ENCODE measurements at regions not wholly inside any gene's neighbourhood (a gene's known extent, or its start where the extent isn't known, plus 50 kb on each side); places are given as distances from the start of the nearest gene placed in this dataset.

DNA sequence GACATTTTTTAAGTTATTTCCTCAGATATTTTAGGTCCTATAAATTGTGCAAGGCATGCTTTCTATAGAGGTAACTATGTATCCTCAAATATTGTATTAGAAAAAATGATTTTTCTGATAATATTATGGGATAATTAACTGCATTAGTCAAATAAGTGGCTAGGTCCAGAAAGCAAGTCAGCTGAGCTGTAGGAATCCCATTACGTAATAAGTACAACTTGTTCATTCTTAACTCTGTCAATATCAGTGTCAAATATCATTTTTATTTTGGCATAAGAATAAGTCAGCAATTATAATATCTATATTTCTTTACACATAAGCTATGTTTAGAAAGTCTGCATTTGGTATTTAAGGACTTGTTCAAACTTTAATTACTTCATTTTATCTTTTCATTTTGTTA, 830.9 kb upstream of the GJE1 start:
- Mint-ChIP-seq H3K9me3 (no peaks in the 10 kb centered on the region), H3K36me3 (no peaks in the 10 kb centered on the region), H3K27ac (no peak overlapping the region), H3K4me1 (no peaks in the 10 kb centered on the region), H3K4me3 (no peak overlapping the region)
- ATAC-seq: no peak
- no peak for DNase-seq (ENCODE audit: low spot score in 2 of 2)

DNA sequence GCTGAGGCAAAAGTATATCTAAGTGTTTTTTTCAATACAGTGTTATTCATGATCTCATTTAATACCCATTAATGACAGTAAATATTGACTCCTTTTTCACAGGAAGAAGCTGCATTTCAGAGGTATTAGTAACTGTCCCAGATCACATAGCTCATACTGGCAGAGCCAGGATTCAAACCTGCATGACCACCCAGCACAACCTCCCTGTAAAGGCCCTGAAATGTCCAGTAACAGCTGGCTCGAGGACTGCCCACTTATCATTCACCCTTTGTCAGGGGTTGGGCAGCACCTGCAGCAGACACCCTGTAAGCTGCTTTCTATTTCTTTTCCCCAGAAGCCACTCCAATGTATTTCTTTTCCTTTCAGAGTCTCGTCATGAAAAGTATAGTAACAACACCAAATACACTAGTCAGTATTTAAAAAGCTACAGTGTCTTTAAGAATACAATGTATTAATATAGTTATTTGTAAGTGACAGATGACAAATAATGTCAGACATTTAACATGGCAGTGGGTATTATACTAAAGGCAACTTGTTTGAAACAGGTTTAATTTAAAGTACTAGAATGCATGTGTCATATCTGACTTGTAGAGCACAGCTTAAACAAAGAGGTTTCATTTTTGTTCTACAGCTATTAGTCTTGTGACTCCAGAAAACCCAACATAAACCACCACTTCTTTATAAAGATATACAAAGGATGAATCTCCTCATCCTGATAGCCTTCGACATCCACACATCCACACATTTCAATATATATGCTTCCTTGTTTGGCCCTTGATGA, 841.6 kb upstream of the GJE1 start:
- no peak overlapping the region for H3K4me3 Mint-ChIP-seq
- no peaks in the 10 kb centered on the region for H3K36me3 Mint-ChIP-seq
- DNase-seq (ENCODE audit: low spot score in 2 of 2) (no peak), ATAC-seq (no peak)
- peaks cover 5% of the 10 kb centered on the region for H3K9me3 Mint-ChIP-seq
- no peaks in the 10 kb centered on the region for H3K4me1 Mint-ChIP-seq
- no peak overlapping the region for H3K27ac Mint-ChIP-seq

- no peak for DNase-seq (ENCODE audit: low spot score in 2 of 2)
- ATAC-seq: peak; percentile 16
- Mint-ChIP-seq H3K4me3 (no peak overlapping the region), H3K27ac (no peak overlapping the region), H3K4me1 (no peaks in the 10 kb centered on the region), H3K36me3 (no peaks in the 10 kb centered on the region), H3K9me3 (peaks cover 5% of the 10 kb centered on the region)
Observed at GRCh38 chr6:141288947-141289346, 843.8 kb upstream of the GJE1 start.

DNA sequence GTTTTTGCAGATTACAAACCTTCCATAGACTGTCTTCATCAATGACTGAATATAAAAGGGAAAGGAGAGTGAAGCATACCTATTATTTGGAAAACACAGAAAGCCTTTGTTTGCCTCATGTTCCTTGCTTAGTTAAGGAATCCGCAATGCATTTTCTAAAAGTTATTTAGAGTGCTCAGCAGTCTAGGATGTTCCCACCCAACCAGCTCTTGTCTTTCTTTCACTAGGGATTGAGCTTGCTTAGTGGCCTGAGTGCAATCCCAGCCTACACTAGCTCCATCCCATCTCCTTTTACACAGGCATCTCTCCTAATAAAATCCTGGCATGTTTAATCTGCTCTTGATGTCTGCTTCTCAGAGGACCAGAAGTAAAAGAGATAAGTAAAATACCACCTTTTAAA, 850.5 kb upstream of the GJE1 start:
- ATAC-seq (no peak), DNase-seq (ENCODE audit: low spot score in 2 of 2) (no peak)
- Mint-ChIP-seq H3K27ac (no peak overlapping the region), H3K36me3 (no peaks in the 10 kb centered on the region), H3K4me3 (no peak overlapping the region), H3K9me3 (no peaks in the 10 kb centered on the region), H3K4me1 (no peaks in the 10 kb centered on the region)

DNA sequence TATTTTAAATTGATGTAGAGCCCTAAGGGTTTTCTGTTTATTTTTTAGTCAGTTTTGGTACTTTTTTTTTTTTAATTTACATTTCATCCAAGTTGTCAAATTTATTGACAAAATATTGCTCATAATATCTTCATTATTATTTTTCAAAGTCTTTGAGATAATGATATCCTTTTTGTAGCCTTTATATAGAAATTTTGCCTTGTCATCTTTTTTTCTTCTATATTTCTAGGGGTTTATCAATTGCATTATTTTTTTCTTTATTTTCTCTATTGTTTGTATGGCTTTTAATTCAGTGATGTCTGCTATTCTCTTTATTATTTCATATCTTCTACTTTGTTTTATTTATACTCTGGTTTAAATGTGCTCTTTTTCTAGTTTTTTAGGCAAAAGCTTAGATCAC, 863.0 kb upstream of the GJE1 start:
- H3K4me1 Mint-ChIP-seq: no peaks in the 10 kb centered on the region
- H3K27ac Mint-ChIP-seq: no peak overlapping the region
- ATAC-seq (no peak), DNase-seq (ENCODE audit: low spot score in 2 of 2) (no peak)
- no peak overlapping the region for H3K4me3 Mint-ChIP-seq
- no peaks in the 10 kb centered on the region for H3K9me3 Mint-ChIP-seq
- no peaks in the 10 kb centered on the region for H3K36me3 Mint-ChIP-seq

- Mint-ChIP-seq H3K36me3 (no peaks in the 10 kb centered on the region), H3K4me1 (no peaks in the 10 kb centered on the region), H3K9me3 (no peaks in the 10 kb centered on the region), H3K27ac (no peak overlapping the region), H3K4me3 (no peak overlapping the region)
- ATAC-seq (peak; percentile 45), DNase-seq (ENCODE audit: low spot score in 2 of 2) (no peak)
Observed at GRCh38 chr6:141267420-141267819, 865.3 kb upstream of the GJE1 start.

- no peak for DNase-seq (ENCODE audit: low spot score in 2 of 2)
- H3K9me3 Mint-ChIP-seq: no peaks in the 10 kb centered on the region
- no peaks in the 10 kb centered on the region for H3K4me1 Mint-ChIP-seq
- H3K27ac Mint-ChIP-seq: no peak overlapping the region
- no peak for ATAC-seq
- H3K36me3 Mint-ChIP-seq: no peaks in the 10 kb centered on the region
- no peak overlapping the region for H3K4me3 Mint-ChIP-seq
Observed at GRCh38 chr6:141265756-141266623, 866.7 kb upstream of the GJE1 start.

- no peak overlapping the region for H3K4me3 Mint-ChIP-seq
- no peak overlapping the region for H3K27ac Mint-ChIP-seq
- DNase-seq (ENCODE audit: low spot score in 2 of 2) (no peak), ATAC-seq (peak; percentile 41)
- H3K36me3 Mint-ChIP-seq: no peaks in the 10 kb centered on the region
- no peaks in the 10 kb centered on the region for H3K4me1 Mint-ChIP-seq
- H3K9me3 Mint-ChIP-seq: no peaks in the 10 kb centered on the region
Observed at GRCh38 chr6:141264101-141264500, 868.6 kb upstream of the GJE1 start.

DNA sequence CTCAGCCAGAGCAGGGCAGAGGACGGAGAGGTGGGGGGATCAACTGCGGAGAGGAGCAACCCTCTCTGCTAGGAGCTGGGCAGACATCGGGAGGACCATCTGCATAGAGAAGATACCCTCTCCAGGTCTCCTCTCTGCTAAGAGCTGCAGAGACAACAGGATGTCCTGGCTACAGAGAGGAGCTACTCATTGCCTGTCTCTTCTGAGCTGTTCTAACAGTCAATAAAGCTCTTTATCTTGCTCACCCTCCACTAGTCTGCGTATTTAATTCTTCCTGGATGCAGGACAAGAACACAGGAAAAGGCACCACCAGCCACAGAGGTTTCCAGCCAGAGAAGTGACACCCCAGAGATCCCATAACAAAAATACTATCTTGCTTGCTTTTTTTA, 871.1 kb upstream of the GJE1 start:
- H3K4me3 Mint-ChIP-seq: no peak overlapping the region
- DNase-seq (ENCODE audit: low spot score in 2 of 2) (no peak), ATAC-seq (no peak)
- H3K4me1 Mint-ChIP-seq: no peaks in the 10 kb centered on the region
- no peak overlapping the region for H3K27ac Mint-ChIP-seq
- H3K9me3 Mint-ChIP-seq: no peaks in the 10 kb centered on the region
- no peaks in the 10 kb centered on the region for H3K36me3 Mint-ChIP-seq

DNA sequence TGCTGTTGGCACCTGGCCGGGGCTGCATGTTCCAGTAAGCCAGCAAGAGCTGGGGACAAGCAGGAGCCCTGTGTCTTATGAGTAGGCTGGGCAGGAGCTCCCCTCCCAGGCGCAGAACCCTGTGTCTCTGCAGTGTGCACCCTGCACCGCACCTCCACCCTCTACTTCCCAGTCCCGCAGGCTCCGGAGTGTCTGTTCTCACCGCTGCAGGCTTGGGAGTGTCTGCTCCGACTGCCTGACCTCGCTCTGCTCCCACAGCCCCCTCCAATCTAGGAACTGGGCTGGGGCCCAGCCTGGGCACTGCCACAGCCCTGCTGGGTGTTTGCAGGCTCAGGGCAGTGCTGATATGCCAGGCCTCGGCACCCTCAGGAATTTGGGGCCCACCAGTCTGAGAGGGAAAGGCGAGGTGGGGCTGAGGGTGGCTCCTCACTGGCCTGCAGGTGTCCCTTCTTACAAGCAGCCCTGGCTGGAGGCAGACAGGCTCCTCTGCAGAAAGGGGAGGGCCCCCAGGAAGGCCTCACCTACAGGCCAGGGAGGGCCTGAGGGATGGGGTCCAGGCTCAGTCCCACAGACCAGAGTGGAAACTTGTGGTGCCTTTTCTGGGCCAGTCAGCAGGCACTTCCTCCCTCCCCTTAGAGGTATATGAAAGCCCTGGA, 871.6 kb upstream of the GJE1 start:
- ATAC-seq (peak; percentile 55), DNase-seq (ENCODE audit: low spot score in 2 of 2) (no peak)
- H3K4me1 Mint-ChIP-seq: no peaks in the 10 kb centered on the region
- no peaks in the 10 kb centered on the region for H3K9me3 Mint-ChIP-seq
- no peaks in the 10 kb centered on the region for H3K36me3 Mint-ChIP-seq
- H3K4me3 Mint-ChIP-seq: no peak overlapping the region
- H3K27ac Mint-ChIP-seq: no peak overlapping the region

- ATAC-seq (peak; percentile 40), DNase-seq (ENCODE audit: low spot score in 2 of 2) (no peak)
- H3K27ac Mint-ChIP-seq: no peak overlapping the region
- H3K36me3 Mint-ChIP-seq: no peaks in the 10 kb centered on the region
- no peaks in the 10 kb centered on the region for H3K4me1 Mint-ChIP-seq
- H3K4me3 Mint-ChIP-seq: no peak overlapping the region
- H3K9me3 Mint-ChIP-seq: no peaks in the 10 kb centered on the region
Observed at GRCh38 chr6:141260627-141261015, 872.1 kb upstream of the GJE1 start.

GRCh38 chr6:141259807-141260206, 872.9 kb upstream of the GJE1 start:
- Mint-ChIP-seq H3K36me3 (no peaks in the 10 kb centered on the region), H3K9me3 (no peaks in the 10 kb centered on the region), H3K4me1 (no peaks in the 10 kb centered on the region), H3K4me3 (no peak overlapping the region), H3K27ac (no peak overlapping the region)
- DNase-seq (ENCODE audit: low spot score in 2 of 2): no peak
- no peak for ATAC-seq

- Mint-ChIP-seq H3K4me3 (no peak overlapping the region), H3K9me3 (no peaks in the 10 kb centered on the region), H3K4me1 (no peaks in the 10 kb centered on the region), H3K27ac (no peak overlapping the region), H3K36me3 (no peaks in the 10 kb centered on the region)
- ATAC-seq: no peak
- DNase-seq (ENCODE audit: low spot score in 2 of 2): no peak
Observed at GRCh38 chr6:141259091-141259490, 873.6 kb upstream of the GJE1 start.

DNA sequence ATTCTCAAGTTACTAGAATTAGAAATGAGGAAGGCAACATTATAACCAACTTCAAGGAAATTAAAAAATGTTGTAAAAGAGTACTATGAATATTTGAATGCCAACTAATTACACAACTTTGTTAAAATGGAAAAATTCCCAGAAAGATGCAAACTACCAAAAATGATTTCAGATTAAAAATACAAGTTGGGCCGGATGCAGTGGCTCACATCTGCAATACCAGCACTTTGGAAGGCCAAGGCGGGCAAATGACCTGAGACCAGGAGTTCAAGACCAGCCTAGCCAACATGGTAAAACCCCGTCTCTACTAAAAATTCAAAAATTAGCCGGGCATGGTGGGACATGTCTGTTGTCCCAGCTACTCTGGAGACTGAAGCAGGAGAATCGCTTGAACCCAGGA, 874.2 kb upstream of the GJE1 start:
- no peaks in the 10 kb centered on the region for H3K36me3 Mint-ChIP-seq
- H3K9me3 Mint-ChIP-seq: no peaks in the 10 kb centered on the region
- no peaks in the 10 kb centered on the region for H3K4me1 Mint-ChIP-seq
- H3K4me3 Mint-ChIP-seq: no peak overlapping the region
- no peak overlapping the region for H3K27ac Mint-ChIP-seq
- DNase-seq (ENCODE audit: low spot score in 2 of 2): no peak
- no peak for ATAC-seq

GRCh38 chr6:141254336-141254735, 878.4 kb upstream of the GJE1 start:
- H3K27ac Mint-ChIP-seq: no peak overlapping the region
- no peak overlapping the region for H3K4me3 Mint-ChIP-seq
- no peak for ATAC-seq
- no peaks in the 10 kb centered on the region for H3K36me3 Mint-ChIP-seq
- H3K4me1 Mint-ChIP-seq: no peaks in the 10 kb centered on the region
- no peaks in the 10 kb centered on the region for H3K9me3 Mint-ChIP-seq
- no peak for DNase-seq (ENCODE audit: low spot score in 2 of 2)
